ENCODE measurements at regions not wholly inside any gene's neighbourhood (a gene's known extent, or its start where the extent isn't known, plus 50 kb on each side); places are given as distances from the start of the nearest gene placed in this dataset.
"Not testable (repeated sequence)": the region's sequence is repeated elsewhere in the genome, so short reads cannot be mapped to it uniquely, and the experiment has no call there.

DNA sequence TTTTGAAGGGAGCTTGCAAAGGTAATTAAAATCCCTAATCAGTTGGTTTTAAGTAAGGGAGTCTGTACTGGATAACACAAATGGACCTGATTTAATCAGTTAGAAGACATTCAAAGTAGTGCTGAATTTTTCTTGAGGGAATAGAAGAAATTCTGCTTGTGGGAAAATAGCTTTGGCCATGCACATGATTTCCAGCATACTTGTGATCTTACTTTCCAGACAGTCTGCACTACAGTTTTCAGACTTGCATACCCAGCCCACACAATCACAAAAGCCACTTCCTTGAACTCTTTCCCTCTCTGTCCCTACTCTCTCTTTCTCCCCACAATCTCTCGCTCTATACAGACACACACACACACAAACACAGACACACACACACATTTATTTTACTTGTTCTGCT lies 852.1 kb downstream of the PLA2G4A start:
- no peak overlapping the region for H3K4me3 ChIP-seq (ENCODE audit: low read length)
- H3K27ac ChIP-seq (ENCODE audit: low read length) = no peak overlapping the region
- no peaks in the 10 kb centered on the region for H3K36me3 ChIP-seq (ENCODE audit: control insufficient read depth, insufficient read depth, low read length)
- H3K4me1 ChIP-seq (ENCODE audit: control insufficient read depth, insufficient read depth, low read length) = no peaks in the 10 kb centered on the region
- no peaks in the 10 kb centered on the region for H3K9me3 ChIP-seq (ENCODE audit: control insufficient read depth, insufficient read depth, low read length)
- H3K27me3 ChIP-seq (ENCODE audit: control insufficient read depth, insufficient read depth, low read length) = no peaks in the 10 kb centered on the region
- WGBS (ENCODE audit: insufficient coverage, insufficient read length) = 100% methylated on average over 1 of the region's 1 CpG
- no peak for DNase-seq (ENCODE audit: low read depth, low spot score)

DNA sequence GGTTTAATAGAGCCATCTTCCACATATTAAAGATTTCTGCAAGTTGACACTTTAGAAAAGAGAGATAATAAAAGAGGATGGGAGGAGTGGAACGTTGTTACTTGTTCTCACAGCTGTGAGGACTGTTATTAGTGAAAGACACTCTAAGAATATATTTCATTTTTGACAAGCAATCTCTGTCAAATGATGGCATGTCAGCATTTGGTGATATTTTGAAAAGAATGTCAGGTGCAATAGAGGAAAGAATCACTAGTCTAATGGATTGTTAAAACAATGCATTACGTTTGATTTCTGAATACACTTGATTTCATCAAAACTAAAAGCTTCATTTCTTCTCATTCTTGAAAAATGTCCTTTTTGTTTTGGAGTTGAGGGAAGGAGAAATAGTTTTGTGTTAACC lies 853.4 kb downstream of the PLA2G4A start:
- no peak for DNase-seq (ENCODE audit: low read depth, low spot score)
- no peaks in the 10 kb centered on the region for H3K9me3 ChIP-seq (ENCODE audit: control insufficient read depth, insufficient read depth, low read length)
- no peak overlapping the region for H3K27ac ChIP-seq (ENCODE audit: low read length)
- no peaks in the 10 kb centered on the region for H3K36me3 ChIP-seq (ENCODE audit: control insufficient read depth, insufficient read depth, low read length)
- no peak overlapping the region for H3K4me3 ChIP-seq (ENCODE audit: low read length)
- no peaks in the 10 kb centered on the region for H3K4me1 ChIP-seq (ENCODE audit: control insufficient read depth, insufficient read depth, low read length)
- no peaks in the 10 kb centered on the region for H3K27me3 ChIP-seq (ENCODE audit: control insufficient read depth, insufficient read depth, low read length)
- WGBS (ENCODE audit: insufficient coverage, insufficient read length) = no CpG with 5 or more reads among the region's 2 CpGs

DNA sequence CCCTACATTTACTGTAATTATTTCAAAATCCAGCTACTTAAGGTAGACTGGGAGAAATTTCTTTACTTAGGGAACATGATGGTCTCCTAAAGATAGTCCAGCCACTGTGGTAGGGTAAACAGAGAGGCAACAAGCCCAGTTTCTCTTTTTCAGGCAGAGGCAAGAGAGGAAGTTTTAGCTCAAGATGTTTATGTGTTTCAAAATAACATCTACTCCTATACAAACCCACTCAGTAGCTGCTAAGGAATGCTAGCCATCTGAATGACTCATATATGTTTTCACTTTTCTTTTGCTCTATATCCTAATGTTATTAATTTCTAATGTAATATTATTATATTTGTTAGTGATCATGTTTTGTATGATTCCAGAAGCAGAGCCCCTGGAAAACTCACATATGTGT lies 856.6 kb downstream of the PLA2G4A start:
- Histone ChIP-seq H3K4me3 (ENCODE audit: low read length) (no peak overlapping the region), H3K4me1 (ENCODE audit: control insufficient read depth, insufficient read depth, low read length) (no peaks in the 10 kb centered on the region), H3K36me3 (ENCODE audit: control insufficient read depth, insufficient read depth, low read length) (no peaks in the 10 kb centered on the region), H3K27ac (ENCODE audit: low read length) (no peak overlapping the region), H3K27me3 (ENCODE audit: control insufficient read depth, insufficient read depth, low read length) (no peaks in the 10 kb centered on the region), H3K9me3 (ENCODE audit: control insufficient read depth, insufficient read depth, low read length) (no peaks in the 10 kb centered on the region)
- DNase-seq (ENCODE audit: low read depth, low spot score) = no peak

DNA sequence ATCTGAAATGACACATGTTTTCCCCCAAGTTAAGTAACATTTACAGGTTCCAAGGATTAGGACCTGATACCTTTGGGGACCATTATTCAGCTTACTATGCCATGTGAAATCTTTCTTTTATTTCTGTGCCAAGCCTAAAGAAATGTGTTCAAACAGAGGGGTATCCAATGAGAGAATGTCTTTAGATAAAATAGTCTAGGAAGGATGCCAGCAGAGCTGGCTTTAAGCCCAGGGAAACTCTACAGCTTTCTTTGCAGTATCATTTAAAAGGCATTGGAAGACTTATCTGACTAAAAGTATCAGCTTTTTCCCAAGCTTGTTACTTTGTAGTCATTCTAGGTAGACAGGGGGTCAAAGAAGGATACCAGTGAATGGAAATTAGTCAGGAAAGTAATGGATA lies 860.4 kb downstream of the PLA2G4A start:
- no peaks in the 10 kb centered on the region for H3K9me3 ChIP-seq (ENCODE audit: control insufficient read depth, insufficient read depth, low read length)
- no peak for DNase-seq (ENCODE audit: low read depth, low spot score)
- no peak overlapping the region for H3K27ac ChIP-seq (ENCODE audit: low read length)
- H3K36me3 ChIP-seq (ENCODE audit: control insufficient read depth, insufficient read depth, low read length) = no peaks in the 10 kb centered on the region
- H3K4me3 ChIP-seq (ENCODE audit: low read length) = no peak overlapping the region
- H3K4me1 ChIP-seq (ENCODE audit: control insufficient read depth, insufficient read depth, low read length) = no peaks in the 10 kb centered on the region
- no peaks in the 10 kb centered on the region for H3K27me3 ChIP-seq (ENCODE audit: control insufficient read depth, insufficient read depth, low read length)

DNA sequence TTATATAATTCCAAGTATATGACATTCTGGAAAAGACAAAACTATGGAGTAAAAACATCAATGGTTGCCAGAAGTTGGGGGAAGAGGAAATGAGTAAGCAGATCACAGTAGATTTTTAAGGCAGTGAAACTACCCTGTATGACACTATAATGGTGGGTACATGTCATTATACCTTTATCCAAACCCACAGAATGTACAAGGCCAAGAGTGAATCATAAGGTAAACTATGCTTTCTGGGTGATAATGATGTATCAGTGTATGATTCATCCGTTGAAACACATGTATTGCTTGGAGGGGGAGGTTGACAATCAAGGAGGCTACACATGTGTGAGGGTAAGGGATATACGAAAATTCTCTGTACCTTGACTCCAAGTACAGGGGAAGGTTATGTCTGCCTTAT lies 862.7 kb downstream of the PLA2G4A start:
- Histone ChIP-seq H3K9me3 (ENCODE audit: control insufficient read depth, insufficient read depth, low read length) (no peaks in the 10 kb centered on the region), H3K36me3 (ENCODE audit: control insufficient read depth, insufficient read depth, low read length) (no peaks in the 10 kb centered on the region), H3K27me3 (ENCODE audit: control insufficient read depth, insufficient read depth, low read length) (no peaks in the 10 kb centered on the region), H3K4me1 (ENCODE audit: control insufficient read depth, insufficient read depth, low read length) (no peaks in the 10 kb centered on the region), H3K4me3 (ENCODE audit: low read length) (no peak overlapping the region), H3K27ac (ENCODE audit: low read length) (no peak overlapping the region)
- DNase-seq (ENCODE audit: low read depth, low spot score) = no peak
- no CpG with 5 or more reads among the region's 2 CpGs for WGBS (ENCODE audit: insufficient coverage, insufficient read length)

DNA sequence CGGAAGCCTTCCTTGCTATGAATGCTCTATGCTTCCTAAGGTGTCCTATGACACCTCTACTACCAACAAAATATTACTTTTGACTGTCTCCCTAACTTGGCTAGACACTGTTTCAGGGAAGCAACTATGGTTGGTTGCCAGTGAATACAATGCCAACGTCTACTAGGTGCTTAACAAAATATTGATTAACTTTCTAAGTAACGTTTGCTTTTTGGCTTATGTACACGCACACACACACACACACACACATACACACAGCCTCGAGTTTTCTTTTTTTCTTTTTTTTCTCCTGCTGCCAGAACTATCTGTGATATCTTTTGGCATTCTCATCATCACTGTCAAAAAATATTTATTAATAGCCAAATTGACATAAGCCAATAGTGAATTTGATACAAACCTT lies 864.0 kb downstream of the PLA2G4A start:
- whole genome bisulfite sequencing (ENCODE audit: insufficient coverage, insufficient read length) = no CpG with 5 or more reads among the region's 5 CpGs
- no peaks in the 10 kb centered on the region for H3K4me1 ChIP-seq (ENCODE audit: control insufficient read depth, insufficient read depth, low read length)
- no peak overlapping the region for H3K27ac ChIP-seq (ENCODE audit: low read length)
- no peak overlapping the region for H3K4me3 ChIP-seq (ENCODE audit: low read length)
- no peaks in the 10 kb centered on the region for H3K27me3 ChIP-seq (ENCODE audit: control insufficient read depth, insufficient read depth, low read length)
- DNase-seq (ENCODE audit: low read depth, low spot score) = no peak
- no peaks in the 10 kb centered on the region for H3K36me3 ChIP-seq (ENCODE audit: control insufficient read depth, insufficient read depth, low read length)
- no peaks in the 10 kb centered on the region for H3K9me3 ChIP-seq (ENCODE audit: control insufficient read depth, insufficient read depth, low read length)

DNA sequence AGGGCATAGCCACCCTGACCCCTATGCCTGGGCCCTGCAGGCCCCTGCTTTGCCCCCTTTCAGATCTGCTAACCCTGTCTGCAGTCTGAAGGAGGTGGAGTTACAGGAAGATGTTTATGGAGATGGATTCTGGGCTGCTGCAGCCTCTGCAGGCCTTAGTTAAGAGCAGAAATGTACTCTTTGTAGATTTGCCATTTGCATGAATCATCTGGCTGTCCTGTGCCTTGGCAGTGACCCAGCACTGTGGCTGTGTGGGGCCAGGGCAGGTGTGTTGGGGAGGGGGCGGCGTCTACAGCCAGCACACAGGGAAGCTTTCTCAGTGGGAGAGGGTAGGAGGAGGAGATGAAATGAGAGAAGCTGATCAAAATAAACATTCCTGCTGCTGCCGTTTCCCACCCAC lies 867.3 kb downstream of the PLA2G4A start:
- WGBS (ENCODE audit: insufficient coverage, insufficient read length) = no CpG with 5 or more reads among the region's 3 CpGs
- H3K36me3 ChIP-seq (ENCODE audit: control insufficient read depth, insufficient read depth, low read length) = no peaks in the 10 kb centered on the region
- no peak for DNase-seq (ENCODE audit: low read depth, low spot score)
- H3K4me3 ChIP-seq (ENCODE audit: low read length) = no peak overlapping the region
- H3K27ac ChIP-seq (ENCODE audit: low read length) = no peak overlapping the region
- H3K4me1 ChIP-seq (ENCODE audit: control insufficient read depth, insufficient read depth, low read length) = no peaks in the 10 kb centered on the region
- no peaks in the 10 kb centered on the region for H3K9me3 ChIP-seq (ENCODE audit: control insufficient read depth, insufficient read depth, low read length)
- no peaks in the 10 kb centered on the region for H3K27me3 ChIP-seq (ENCODE audit: control insufficient read depth, insufficient read depth, low read length)

DNA sequence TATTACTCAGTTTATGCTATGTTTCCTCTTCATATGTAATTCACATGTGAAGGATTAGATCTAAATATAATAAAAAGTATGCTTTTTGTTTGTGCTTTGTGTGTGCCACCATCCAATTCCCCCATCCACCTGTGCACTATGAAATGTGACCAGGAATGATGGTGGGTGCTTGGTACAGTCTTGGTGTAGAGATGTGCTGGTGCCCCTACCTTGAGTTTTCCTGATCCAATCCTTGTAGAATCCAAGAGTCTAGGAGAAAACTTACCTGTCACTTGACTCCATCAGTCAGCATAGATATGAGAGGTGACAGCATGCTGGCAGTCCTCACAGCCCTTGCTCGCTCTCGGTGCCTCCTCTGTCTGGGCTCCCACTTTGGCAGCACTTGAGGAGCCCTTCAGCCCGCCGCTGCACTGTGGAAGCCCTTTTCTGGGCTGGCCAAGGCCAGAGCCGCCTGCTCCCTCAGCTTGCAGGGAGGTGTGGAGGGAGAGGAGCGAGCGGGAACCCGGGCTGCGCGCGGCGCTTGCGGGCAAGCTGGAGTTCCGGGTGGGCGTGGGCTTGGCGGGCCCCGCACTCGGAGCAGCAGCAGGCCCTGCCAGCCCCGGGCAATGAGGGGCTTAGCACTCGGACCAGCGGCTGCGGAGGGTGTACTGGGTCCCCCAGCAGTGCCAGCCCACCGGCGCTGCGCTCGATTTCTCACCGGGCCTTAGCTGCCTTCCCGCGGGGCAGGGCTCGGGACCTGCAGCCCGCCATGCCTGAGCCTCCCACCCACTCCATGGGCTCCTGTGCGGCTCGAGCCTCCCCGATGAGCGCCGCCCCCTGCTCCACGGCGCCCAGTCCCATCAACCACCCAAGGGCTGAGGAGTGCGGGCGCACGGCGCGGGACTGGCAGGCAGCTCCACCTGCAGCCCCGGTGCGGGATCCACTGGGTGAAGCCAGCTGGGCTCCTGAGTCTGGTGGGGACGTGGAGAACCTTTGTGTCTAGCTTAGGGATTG lies 874.7 kb downstream of the PLA2G4A start:
- H3K9me3 ChIP-seq (ENCODE audit: control insufficient read depth, insufficient read depth, low read length); H3K4me3 ChIP-seq (ENCODE audit: low read length); H3K4me1 ChIP-seq (ENCODE audit: control insufficient read depth, insufficient read depth, low read length); H3K27ac ChIP-seq (ENCODE audit: low read length); H3K27me3 ChIP-seq (ENCODE audit: control insufficient read depth, insufficient read depth, low read length); H3K36me3 ChIP-seq (ENCODE audit: control insufficient read depth, insufficient read depth, low read length); DNase-seq (ENCODE audit: low read depth, low spot score): not testable (repeated sequence)
- no CpG with 5 or more reads among the region's 46 CpGs for WGBS (ENCODE audit: insufficient coverage, insufficient read length)

DNA sequence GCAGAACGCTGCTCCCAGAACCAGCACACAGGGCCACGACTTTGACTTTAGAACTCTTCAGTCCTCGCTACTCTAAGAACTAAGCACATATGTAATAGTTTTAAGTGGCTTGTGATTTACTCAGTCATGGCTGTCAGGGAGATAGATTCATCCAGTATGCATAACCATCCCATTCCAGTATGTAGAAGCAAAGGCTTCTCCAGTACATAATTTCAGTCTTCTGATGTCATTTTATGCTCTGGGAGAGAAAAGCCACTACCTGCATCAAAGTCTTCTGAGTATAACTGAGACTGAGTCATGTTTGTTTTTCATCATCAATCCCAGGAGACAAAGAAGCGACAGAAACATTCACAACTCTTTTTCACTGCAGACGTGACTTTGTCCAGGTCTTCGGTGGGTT lies 885.7 kb downstream of the PLA2G4A start:
- no peak for DNase-seq (ENCODE audit: low read depth, low spot score)
- H3K4me3 ChIP-seq (ENCODE audit: low read length) = no peak overlapping the region
- no peaks in the 10 kb centered on the region for H3K27me3 ChIP-seq (ENCODE audit: control insufficient read depth, insufficient read depth, low read length)
- H3K27ac ChIP-seq (ENCODE audit: low read length) = no peak overlapping the region
- no CpG with 5 or more reads among the region's 6 CpGs for WGBS (ENCODE audit: insufficient coverage, insufficient read length)
- H3K4me1 ChIP-seq (ENCODE audit: control insufficient read depth, insufficient read depth, low read length) = no peaks in the 10 kb centered on the region
- no peaks in the 10 kb centered on the region for H3K9me3 ChIP-seq (ENCODE audit: control insufficient read depth, insufficient read depth, low read length)
- no peaks in the 10 kb centered on the region for H3K36me3 ChIP-seq (ENCODE audit: control insufficient read depth, insufficient read depth, low read length)

DNA sequence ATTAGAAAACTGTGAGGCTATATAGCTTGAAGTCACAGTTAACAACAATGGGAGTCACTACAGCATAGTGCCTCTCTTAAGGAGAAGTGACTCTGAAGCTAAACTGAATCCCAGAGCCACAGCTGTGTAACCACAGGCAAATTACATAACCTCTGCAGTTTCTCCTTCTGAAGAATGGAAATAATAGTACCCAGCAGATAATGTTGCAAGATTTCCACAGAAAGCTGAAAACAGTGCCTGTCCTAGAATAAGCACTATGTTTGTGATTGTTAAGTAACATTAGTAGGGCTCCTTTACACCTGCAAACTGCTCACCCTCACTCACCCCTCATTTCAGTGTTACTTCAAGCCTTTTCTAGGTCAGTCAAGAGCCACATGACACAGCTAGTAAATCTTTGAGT lies 886.7 kb downstream of the PLA2G4A start:
- DNase-seq (ENCODE audit: low read depth, low spot score) = no peak
- Histone ChIP-seq H3K4me3 (ENCODE audit: low read length) (no peak overlapping the region), H3K9me3 (ENCODE audit: control insufficient read depth, insufficient read depth, low read length) (no peaks in the 10 kb centered on the region), H3K4me1 (ENCODE audit: control insufficient read depth, insufficient read depth, low read length) (no peaks in the 10 kb centered on the region), H3K36me3 (ENCODE audit: control insufficient read depth, insufficient read depth, low read length) (no peaks in the 10 kb centered on the region), H3K27ac (ENCODE audit: low read length) (no peak overlapping the region), H3K27me3 (ENCODE audit: control insufficient read depth, insufficient read depth, low read length) (no peaks in the 10 kb centered on the region)

DNA sequence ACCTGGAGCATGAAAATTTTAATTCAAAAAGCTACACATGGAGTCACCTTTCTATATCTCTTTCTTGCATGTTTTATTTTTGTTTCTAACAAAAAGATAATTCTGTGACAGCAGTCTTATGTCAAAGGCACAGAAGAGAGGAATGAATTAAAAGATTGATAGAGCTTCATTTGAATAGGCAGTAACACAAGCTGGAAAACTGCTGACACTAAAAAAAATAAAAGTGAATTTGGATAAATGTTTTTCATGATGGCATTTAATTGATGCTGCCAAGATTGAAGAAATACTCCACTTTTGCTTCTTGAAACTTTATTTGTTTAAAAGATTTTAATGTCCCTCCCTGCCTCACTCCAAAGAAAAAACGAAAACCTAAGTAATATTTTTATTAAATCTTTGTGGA lies 887.4 kb downstream of the PLA2G4A start:
- WGBS (ENCODE audit: insufficient coverage, insufficient read length) = no CpG with 5 or more reads among the region's 1 CpG
- DNase-seq (ENCODE audit: low read depth, low spot score) = no peak
- no peaks in the 10 kb centered on the region for H3K9me3 ChIP-seq (ENCODE audit: control insufficient read depth, insufficient read depth, low read length)
- no peak overlapping the region for H3K4me3 ChIP-seq (ENCODE audit: low read length)
- H3K27ac ChIP-seq (ENCODE audit: low read length) = no peak overlapping the region
- no peaks in the 10 kb centered on the region for H3K36me3 ChIP-seq (ENCODE audit: control insufficient read depth, insufficient read depth, low read length)
- H3K27me3 ChIP-seq (ENCODE audit: control insufficient read depth, insufficient read depth, low read length) = no peaks in the 10 kb centered on the region
- H3K4me1 ChIP-seq (ENCODE audit: control insufficient read depth, insufficient read depth, low read length) = no peaks in the 10 kb centered on the region

Measured in iPS DF 6.9 (cell line).